Tibial nerve (tissue), 4 donors: ENCODE measurements at regions not wholly inside any gene's neighbourhood (a gene's known extent, or its start where the extent isn't known, plus 50 kb on each side); places are given as distances from the start of the nearest gene placed in this dataset.

Source experiments
- DNase-seq, 2 donors: peaks; one replicate each; pipeline ENCODE4 v3.0.0-alpha.2; 2019; ENCODE audit warnings: low spot score in 2 of 2
- H3K27ac ChIP-seq, 4 donors: fragments of 200-600 bp; sonication (generic) in 3 of 4; one replicate each; pipeline ENCODE4 v1.5.1; 2017 to 2019; ENCODE audit warnings: mild to moderate bottlenecking in 1 of 4
- H3K27me3 ChIP-seq, 2 donors: fragments of 200-600 bp; sonication (generic) in 1 of 2; one replicate each; pipeline versions ENCODE4 v1.5.1 to v1.6.0; 2017 to 2019
- H3K36me3 ChIP-seq, 3 donors: fragments of 200-600 bp; sonication (generic); one replicate each; pipeline ENCODE4 v1.5.1; 2018 to 2019
- H3K4me1 ChIP-seq, 4 donors: fragments of 200-600 bp; sonication (generic) in 3 of 4; one replicate each; pipeline ENCODE4 v1.5.1; 2017 to 2019
- H3K4me3 ChIP-seq, 4 donors: fragments of 200-600 bp; sonication (generic) in 3 of 4; one replicate each; pipeline ENCODE4 v1.5.1; 2017 to 2019; ENCODE audit warnings: mild to moderate bottlenecking in 1 of 4, moderate library complexity in 1 of 4
- H3K9me3 ChIP-seq, 4 donors: fragments of 200-600 bp; sonication (generic) in 3 of 4; one replicate each; pipeline ENCODE4 v1.5.1; 2017 to 2019
- EP300 ChIP-seq, 2 donors: sonication (generic); formaldehyde crosslinking; IDR thresholded peaks; one replicate each; pipeline ENCODE4 v1.6.1; 2017; ENCODE audit warnings: antibody characterized with exemption in 2 of 2, mild to moderate bottlenecking in 1 of 2
- POLR2A ChIP-seq, 2 donors: fragments of 450-650 bp; IDR thresholded peaks; one replicate each; pipeline ENCODE4 v1.6.1; 2017; ENCODE audit warnings: antibody characterized with exemption in 2 of 2, mild to moderate bottlenecking in 2 of 2, moderate library complexity in 2 of 2
- WGBS, 2 donors: methylation state at CpG; one replicate each; pipeline ENCODE4 v1.1.5; 2018; 5-methylcytosine and 5-hydroxymethylcytosine counted together
- TF ChIP-seq, protein P1 (sequence below), 5 experiments: fragments of 200-600 bp in 3 of 5; fragments of 450-650 bp in 2 of 5; sonication (generic) in 3 of 5; IDR thresholded peaks; one replicate each; pipeline ENCODE4 v1.5.1; 2016 to 2019; ENCODE audit warnings: antibody characterized with exemption in 5 of 5, mild to moderate bottlenecking in 3 of 5, moderate library complexity in 2 of 5

DNA sequence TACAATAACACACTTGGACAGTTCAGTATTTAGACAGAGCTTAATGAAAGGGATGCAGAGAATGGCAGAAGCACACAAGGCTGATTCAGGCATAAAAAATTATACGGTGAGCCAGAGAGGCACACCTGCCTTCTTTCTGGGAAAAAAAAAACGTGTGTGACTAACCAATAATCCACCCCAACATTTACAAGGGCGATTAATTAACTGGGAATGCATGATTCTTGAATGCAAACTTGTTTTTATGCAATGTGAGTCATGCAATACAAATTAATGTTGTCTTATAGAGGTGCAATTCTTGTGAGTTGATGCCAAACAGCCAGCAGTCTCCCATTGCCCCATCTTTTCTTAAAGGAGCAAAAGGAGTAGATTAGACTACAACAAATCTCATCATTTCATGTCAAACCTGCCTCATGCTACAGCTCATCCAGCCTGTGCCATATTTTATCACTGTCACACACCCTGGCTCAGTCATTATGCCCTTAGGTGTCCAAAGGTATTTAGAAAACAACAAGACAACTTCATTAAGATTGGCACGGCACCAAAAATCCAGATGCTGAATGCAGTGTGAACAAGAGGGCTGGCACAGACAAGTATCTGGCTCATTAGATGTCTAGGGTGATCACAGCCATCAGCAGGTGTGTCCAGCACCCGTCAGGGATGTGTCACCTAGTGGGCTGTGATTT, 721.1 kb downstream of the EFNB2 start:
- Histone ChIP-seq H3K9me3 (no peaks in the 10 kb centered on the region), H3K27me3 (no peaks in the 10 kb centered on the region), H3K4me1 (no peaks in the 10 kb centered on the region), H3K4me3 (no peak overlapping the region), H3K27ac (no peak overlapping the region), H3K36me3 (no peaks in the 10 kb centered on the region)
- 70 to 78% methylated on average over 5 of the region's 5 CpGs for WGBS, 2 donors
- DNase-seq, result no peak
- TF ChIP-seq, protein P1, sequence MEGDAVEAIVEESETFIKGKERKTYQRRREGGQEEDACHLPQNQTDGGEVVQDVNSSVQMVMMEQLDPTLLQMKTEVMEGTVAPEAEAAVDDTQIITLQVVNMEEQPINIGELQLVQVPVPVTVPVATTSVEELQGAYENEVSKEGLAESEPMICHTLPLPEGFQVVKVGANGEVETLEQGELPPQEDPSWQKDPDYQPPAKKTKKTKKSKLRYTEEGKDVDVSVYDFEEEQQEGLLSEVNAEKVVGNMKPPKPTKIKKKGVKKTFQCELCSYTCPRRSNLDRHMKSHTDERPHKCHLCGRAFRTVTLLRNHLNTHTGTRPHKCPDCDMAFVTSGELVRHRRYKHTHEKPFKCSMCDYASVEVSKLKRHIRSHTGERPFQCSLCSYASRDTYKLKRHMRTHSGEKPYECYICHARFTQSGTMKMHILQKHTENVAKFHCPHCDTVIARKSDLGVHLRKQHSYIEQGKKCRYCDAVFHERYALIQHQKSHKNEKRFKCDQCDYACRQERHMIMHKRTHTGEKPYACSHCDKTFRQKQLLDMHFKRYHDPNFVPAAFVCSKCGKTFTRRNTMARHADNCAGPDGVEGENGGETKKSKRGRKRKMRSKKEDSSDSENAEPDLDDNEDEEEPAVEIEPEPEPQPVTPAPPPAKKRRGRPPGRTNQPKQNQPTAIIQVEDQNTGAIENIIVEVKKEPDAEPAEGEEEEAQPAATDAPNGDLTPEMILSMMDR (IDR thresholded peaks at IDR 0.05), result no peak
- TF ChIP-seq EP300 (IDR thresholded peaks at IDR 0.05) (no peak), POLR2A (IDR thresholded peaks at IDR 0.05) (no peak)

- Histone ChIP-seq H3K36me3 (no peaks in the 10 kb centered on the region), H3K27me3 (no peaks in the 10 kb centered on the region), H3K9me3 (no peaks in the 10 kb centered on the region), H3K27ac (no peak overlapping the region), H3K4me1 (peaks cover 0 to 6% (median 0%) of the 10 kb centered on the region in 4 donors), H3K4me3 (no peak overlapping the region)
- TF ChIP-seq, protein P1 (IDR thresholded peaks at IDR 0.05), result no peak
- TF ChIP-seq POLR2A (IDR thresholded peaks at IDR 0.05) (no peak), EP300 (IDR thresholded peaks at IDR 0.05) (no peak)
- WGBS, 2 donors, result 73 to 79% methylated on average over 3 of the region's 3 CpGs
- no peak for DNase-seq
Observed at GRCh38 chr13:105806628-105806920, 728.9 kb downstream of the EFNB2 start.

- no peaks in the 10 kb centered on the region for H3K9me3 ChIP-seq
- H3K4me1 ChIP-seq, result peaks cover 0 to 6% (median 0%) of the 10 kb centered on the region in 4 donors
- no peaks in the 10 kb centered on the region for H3K36me3 ChIP-seq
- no peaks in the 10 kb centered on the region for H3K27me3 ChIP-seq
- WGBS, 2 donors, result 77 to 80% methylated on average over 6 of the region's 6 CpGs
- no peak for DNase-seq
- TF ChIP-seq EP300 (IDR thresholded peaks at IDR 0.05) (no peak), POLR2A (IDR thresholded peaks at IDR 0.05) (no peak)
- TF ChIP-seq, protein P1 (IDR thresholded peaks at IDR 0.05), result no peak
- no peak overlapping the region for H3K27ac ChIP-seq
- no peak overlapping the region for H3K4me3 ChIP-seq
Observed at GRCh38 chr13:105805892-105806627, 729.4 kb downstream of the EFNB2 start.

DNA sequence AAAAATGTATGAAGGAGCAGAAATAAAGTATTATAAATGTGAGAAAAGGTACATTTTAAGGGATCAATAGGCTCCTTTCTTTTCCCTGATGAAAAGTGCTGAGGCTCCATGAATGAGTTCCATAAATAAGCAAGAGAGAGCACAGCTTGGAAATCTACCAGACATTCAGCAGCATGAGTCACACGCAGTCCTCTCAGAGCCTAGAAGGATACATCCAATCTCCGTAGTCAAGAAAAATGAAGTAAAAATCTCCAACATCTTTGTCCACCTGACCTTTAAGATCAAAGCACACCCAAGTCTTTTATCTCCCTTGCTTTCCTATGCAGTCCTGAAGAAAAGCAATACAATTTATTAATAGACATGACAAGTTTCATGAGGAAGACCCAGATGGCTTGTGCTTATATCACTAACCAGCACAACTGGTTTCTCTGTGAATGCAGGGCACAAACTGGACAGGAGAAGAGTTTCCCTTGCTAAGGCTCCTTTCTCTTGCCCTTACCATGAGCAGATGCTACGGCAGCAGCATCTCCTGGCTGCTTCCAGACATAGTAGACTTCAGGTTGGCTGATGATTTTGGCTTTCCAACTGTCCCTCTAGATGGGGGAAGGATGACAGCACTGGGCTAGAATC, 730.8 kb downstream of the EFNB2 start:
- no peaks in the 10 kb centered on the region for H3K36me3 ChIP-seq
- H3K9me3 ChIP-seq, result no peaks in the 10 kb centered on the region
- peaks cover 0 to 6% (median 0%) of the 10 kb centered on the region in 4 donors for H3K4me1 ChIP-seq
- no peak for TF ChIP-seq POLR2A (IDR thresholded peaks at IDR 0.05)
- TF ChIP-seq EP300 (IDR thresholded peaks at IDR 0.05), result no peak
- TF ChIP-seq, protein P1 (IDR thresholded peaks at IDR 0.05), result no peak
- H3K27ac ChIP-seq, result no peak overlapping the region
- DNase-seq, result no peak
- WGBS, 2 donors, result 56 to 58% methylated on average over 3 of the region's 3 CpGs
- no peak overlapping the region for H3K4me3 ChIP-seq
- H3K27me3 ChIP-seq, result no peaks in the 10 kb centered on the region

- H3K4me3 ChIP-seq, result no peak overlapping the region
- H3K9me3 ChIP-seq, result no peaks in the 10 kb centered on the region
Observed at GRCh38 chr13:105799155-105799554, 736.3 kb downstream of the EFNB2 start.

More at GRCh38 chr13:105799155-105799554, 736.3 kb downstream of the EFNB2 start:
- TF ChIP-seq EP300 (IDR thresholded peaks at IDR 0.05), result no peak
- TF ChIP-seq POLR2A (IDR thresholded peaks at IDR 0.05), result no peak
- TF ChIP-seq, protein P1 (IDR thresholded peaks at IDR 0.05), result no peak
- H3K27ac ChIP-seq, result no peak overlapping the region
- no peak for DNase-seq
- H3K27me3 ChIP-seq, result no peaks in the 10 kb centered on the region
- no peaks in the 10 kb centered on the region for H3K36me3 ChIP-seq
- no peaks in the 10 kb centered on the region for H3K4me1 ChIP-seq
